ENCODE measurements at regions not wholly inside any gene's neighbourhood (a gene's known extent, or its start where the extent isn't known, plus 50 kb on each side); places are given as distances from the start of the nearest gene placed in this dataset.

GRCh38 chr11:69374946-69375310 lies 81.0 kb downstream of the MYEOV start:
- Histone ChIP-seq H3K36me3 (no peaks in the 10 kb centered on the region), H3K9me3 (ENCODE audit: low read depth) (no peaks in the 10 kb centered on the region)

DNA sequence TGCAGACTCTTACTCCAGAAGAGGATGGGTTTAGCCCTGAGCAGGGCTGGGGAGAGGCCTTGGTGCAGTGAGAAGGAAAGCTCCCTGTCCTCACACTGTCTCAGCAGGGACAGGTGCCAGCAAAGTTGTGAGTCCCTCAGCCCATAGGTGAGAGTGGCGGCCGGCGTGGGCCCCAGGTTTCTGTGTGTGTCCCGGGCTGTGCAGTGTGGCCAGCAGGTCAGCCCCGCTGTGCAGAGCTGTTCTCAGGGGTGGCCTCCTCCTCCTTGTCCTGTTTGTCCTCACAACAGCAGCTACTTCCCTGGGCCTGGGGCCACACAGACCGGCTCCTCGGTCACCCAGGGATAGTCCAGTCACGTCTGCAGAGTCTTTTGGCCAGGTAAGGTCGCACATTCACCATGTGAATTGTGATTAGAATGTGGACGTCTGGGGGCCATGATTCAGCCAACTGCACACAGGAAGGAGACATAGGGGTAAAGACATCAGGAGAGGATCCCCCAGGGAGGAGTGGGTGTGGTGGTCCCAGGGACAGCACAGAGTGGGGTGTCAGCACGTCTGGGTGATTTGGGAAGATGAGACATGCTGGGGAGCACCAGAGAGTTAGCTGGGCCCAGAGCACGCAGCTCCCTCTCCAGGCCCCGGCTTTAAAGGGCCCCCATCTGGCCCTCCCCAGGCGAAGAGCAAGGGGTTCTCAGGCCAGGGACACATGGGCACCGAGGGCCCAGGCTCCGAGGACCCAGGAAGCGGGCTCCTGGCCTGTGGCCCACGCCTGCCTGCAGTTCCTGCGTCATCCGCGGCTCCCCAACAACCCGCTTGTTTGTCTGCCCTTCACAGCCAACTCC lies 81.6 kb downstream of the MYEOV start:
- Histone ChIP-seq H3K9me3 (ENCODE audit: low read depth) (no peaks in the 10 kb centered on the region), H3K36me3 (no peaks in the 10 kb centered on the region), H3K27ac (no peak overlapping the region), H3K4me3 (no peak overlapping the region), H3K27me3 (no peaks in the 10 kb centered on the region), H3K4me1 (ENCODE audit: low read depth) (no peaks in the 10 kb centered on the region)
- no peak for DNase-seq (ENCODE audit: low read depth in 1 of 2, low spot score in 1 of 2)
- no peak for TF ChIP-seq CTCF (IDR thresholded peaks at IDR 0.05; ENCODE audit: low read depth, low read length)

More at GRCh38 chr11:69374946-69375310, 81.0 kb downstream of the MYEOV start:
- TF ChIP-seq CTCF (IDR thresholded peaks at IDR 0.05; ENCODE audit: low read depth, low read length), result no peak
- Histone ChIP-seq H3K4me3 (no peak overlapping the region), H3K27ac (no peak overlapping the region), H3K4me1 (ENCODE audit: low read depth) (no peaks in the 10 kb centered on the region), H3K27me3 (no peaks in the 10 kb centered on the region)
- DNase-seq (ENCODE audit: low read depth in 1 of 2, low spot score in 1 of 2), result no peak

GRCh38 chr11:69376155-69377028 lies 82.4 kb downstream of the MYEOV start:
- Histone ChIP-seq H3K27ac (no peak overlapping the region), H3K9me3 (ENCODE audit: low read depth) (no peaks in the 10 kb centered on the region), H3K27me3 (no peaks in the 10 kb centered on the region), H3K4me3 (no peak overlapping the region), H3K36me3 (no peaks in the 10 kb centered on the region), H3K4me1 (ENCODE audit: low read depth) (no peaks in the 10 kb centered on the region)
- no peak for TF ChIP-seq CTCF (IDR thresholded peaks at IDR 0.05; ENCODE audit: low read depth, low read length)
- DNase-seq (ENCODE audit: low read depth in 1 of 2, low spot score in 1 of 2), result no peak

- no peak overlapping the region for H3K27ac ChIP-seq
- H3K4me1 ChIP-seq (ENCODE audit: low read depth), result no peaks in the 10 kb centered on the region
- no peaks in the 10 kb centered on the region for H3K9me3 ChIP-seq (ENCODE audit: low read depth)
- no peak for DNase-seq (ENCODE audit: low read depth in 1 of 2, low spot score in 1 of 2)
- TF ChIP-seq CTCF (IDR thresholded peaks at IDR 0.05; ENCODE audit: low read depth, low read length), result no peak
- H3K27me3 ChIP-seq, result no peaks in the 10 kb centered on the region
- H3K4me3 ChIP-seq, result no peak overlapping the region
- no peaks in the 10 kb centered on the region for H3K36me3 ChIP-seq
Observed at GRCh38 chr11:69377029-69377952, 83.3 kb downstream of the MYEOV start.

DNA sequence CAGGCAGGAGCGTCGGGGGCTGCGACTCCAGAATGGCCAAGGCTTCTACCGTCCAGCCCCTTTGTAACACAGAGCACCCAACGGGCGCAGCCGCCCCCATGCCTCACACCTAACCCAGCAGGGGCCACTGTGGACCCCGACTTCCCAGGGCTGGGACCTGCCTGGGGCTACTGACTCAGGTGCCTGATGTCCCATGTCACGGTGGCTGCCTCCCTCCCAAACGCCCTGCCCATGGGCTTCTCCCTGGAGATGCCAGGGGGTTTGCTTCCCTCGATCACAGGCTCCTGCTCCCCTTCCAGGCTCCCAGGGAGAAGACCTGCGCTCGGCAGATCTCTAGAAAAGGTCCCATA lies 84.0 kb downstream of the MYEOV start:
- Histone ChIP-seq H3K27ac (no peak overlapping the region), H3K4me1 (ENCODE audit: low read depth) (no peaks in the 10 kb centered on the region), H3K27me3 (no peaks in the 10 kb centered on the region), H3K36me3 (no peaks in the 10 kb centered on the region), H3K4me3 (no peak overlapping the region), H3K9me3 (ENCODE audit: low read depth) (no peaks in the 10 kb centered on the region)
- no peak for TF ChIP-seq CTCF (IDR thresholded peaks at IDR 0.05; ENCODE audit: low read depth, low read length)
- no peak for DNase-seq (ENCODE audit: low read depth in 1 of 2, low spot score in 1 of 2)

Data from cardiac muscle cell (in vitro differentiated cells and primary cell).